Esophagus squamous epithelium (tissue), 5 donors: ENCODE measurements at regions not wholly inside any gene's neighbourhood (a gene's known extent, or its start where the extent isn't known, plus 50 kb on each side); places are given as distances from the start of the nearest gene placed in this dataset.

Source experiments
- DNase-seq: peaks from one replicate; lab custom pipeline; 2025; lab: John Stamatoyannopoulos, UW
- H3K27ac ChIP-seq, 4 donors: fragments of 200-600 bp; sonication (generic); one replicate each; pipeline ENCODE4 v1.5.1; 2016 to 2019; ENCODE audit warnings: mild to moderate bottlenecking in 1 of 4
- H3K27me3 ChIP-seq, 4 donors: fragments of 200-600 bp; sonication (generic); 1 replicate in 3 of 4; 2 replicates in 1 of 4; pipeline versions ENCODE4 v1.5.1 to v1.6.0; 2017 to 2021; ENCODE audit warnings: antibody characterized with exemption in 1 of 4
- H3K36me3 ChIP-seq, 3 donors: fragments of 200-600 bp; sonication (generic); one replicate each; pipeline ENCODE4 v1.5.1; 2016 to 2019
- H3K4me1 ChIP-seq, 3 donors: fragments of 200-600 bp; sonication (generic); one replicate each; pipeline ENCODE4 v1.5.1; 2017 to 2019
- H3K4me3 ChIP-seq, 4 donors: fragments of 200-600 bp; sonication (generic); 1 replicate in 3 of 4; 2 replicates in 1 of 4; pipeline ENCODE4 v1.5.1; 2016 to 2019; ENCODE audit warnings: mild to moderate bottlenecking in 2 of 4, moderate library complexity in 1 of 4
- H3K9me3 ChIP-seq, 3 donors: fragments of 200-600 bp; sonication (generic); one replicate each; pipeline ENCODE4 v1.5.1; 2016 to 2019
- CTCF ChIP-seq, 6 experiments: fragments of 450-650 bp in 4 of 6; fragments of 200-600 bp in 2 of 6; sonication (generic) in 2 of 6; IDR thresholded peaks; one replicate each; pipeline ENCODE4 v1.5.1; 2016 to 2019; ENCODE audit warnings: antibody characterized with exemption in 6 of 6, mild to moderate bottlenecking in 4 of 6, moderate library complexity in 4 of 6
- POLR2A ChIP-seq, 4 donors: fragments of 450-650 bp; IDR thresholded peaks; one replicate each; pipeline ENCODE4 v1.6.1; 2017; ENCODE audit warnings: antibody characterized with exemption in 4 of 4, mild to moderate bottlenecking in 4 of 4, moderate library complexity in 3 of 4
- WGBS, 2 donors: methylation state at CpG; one replicate each; pipeline ENCODE4 v1.1.5; 2018; 5-methylcytosine and 5-hydroxymethylcytosine counted together
- intact Hi-C: fragments of 100-400 bp; cut with DNase I; formaldehyde crosslinking; loops from one replicate; pipeline ENCODE4 v1.15.0; 2022
- donor health status: DM: yes; HTN: yes; CAD: no.

DNA sequence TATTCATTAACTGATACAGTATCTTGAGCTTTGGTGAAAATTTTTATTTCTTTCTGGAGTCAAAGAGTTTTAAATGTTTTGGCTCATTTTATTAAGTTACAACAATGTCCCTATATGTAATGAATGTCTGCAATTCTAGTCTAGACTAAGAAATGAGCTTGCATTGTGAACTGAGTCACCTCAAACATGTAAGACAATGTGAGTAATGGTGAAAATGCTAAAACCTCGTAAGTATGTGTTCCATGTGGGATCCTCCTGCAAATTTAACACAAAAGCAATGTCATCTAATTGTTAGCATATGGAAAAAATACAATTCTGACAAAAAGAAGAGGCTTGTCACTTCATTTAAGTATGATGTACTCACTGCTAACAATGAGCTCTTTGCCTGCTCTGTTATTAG, 480.5 kb upstream of the FSTL5 start:
- no peaks in the 10 kb centered on the region for H3K27me3 ChIP-seq
- no peaks in the 10 kb centered on the region for H3K36me3 ChIP-seq
- 16 to 24% methylated on average over 1 of the region's 1 CpG for WGBS, 2 donors
- H3K4me3 ChIP-seq: no peak overlapping the region
- H3K4me1 ChIP-seq: no peaks in the 10 kb centered on the region
- H3K27ac ChIP-seq: no peak overlapping the region
- intact Hi-C loops: no loop called here
- no peak for DNase-seq
- TF ChIP-seq POLR2A (IDR thresholded peaks at IDR 0.05): no peak
- TF ChIP-seq CTCF (IDR thresholded peaks at IDR 0.05): no peak
- H3K9me3 ChIP-seq: no peaks in the 10 kb centered on the region

DNA sequence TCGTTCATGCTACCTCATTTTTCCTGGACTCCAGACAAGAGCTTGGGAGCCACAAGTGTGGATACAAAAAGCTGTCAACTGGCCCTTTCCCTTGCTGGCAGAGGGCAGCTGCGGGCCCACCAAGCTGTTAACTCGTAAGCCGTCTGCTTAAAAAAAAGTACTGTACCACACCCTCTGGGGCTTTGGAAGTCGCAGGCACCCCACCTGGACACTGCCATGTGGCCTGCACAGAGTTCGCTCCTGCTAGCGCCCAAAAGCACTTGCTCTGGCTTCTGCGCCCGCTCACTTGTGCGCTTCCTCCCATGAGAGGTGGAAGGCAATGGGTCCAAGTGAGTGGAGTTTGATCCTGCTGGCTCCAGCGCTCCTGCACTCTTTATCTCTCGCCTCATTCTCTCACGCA, 476.4 kb upstream of the FSTL5 start:
- Histone ChIP-seq H3K9me3 (no peaks in the 10 kb centered on the region), H3K27me3 (no peaks in the 10 kb centered on the region), H3K36me3 (no peaks in the 10 kb centered on the region), H3K27ac (no peak overlapping the region), H3K4me1 (no peaks in the 10 kb centered on the region), H3K4me3 (no peak overlapping the region)
- intact Hi-C loops: no loop called here
- TF ChIP-seq CTCF (IDR thresholded peaks at IDR 0.05): no peak
- TF ChIP-seq POLR2A (IDR thresholded peaks at IDR 0.05): no peak
- WGBS, 2 donors: 76 to 88% methylated on average over 8 to 13 of the region's 13 CpGs
- DNase-seq: no peak

- no peaks in the 10 kb centered on the region for H3K4me1 ChIP-seq
- intact Hi-C loops: no loop called here
- H3K36me3 ChIP-seq: no peaks in the 10 kb centered on the region
- no peaks in the 10 kb centered on the region for H3K9me3 ChIP-seq
- no peak for DNase-seq
- no peak overlapping the region for H3K27ac ChIP-seq
- 44 to 45% methylated on average over 2 of the region's 2 CpGs for whole genome bisulfite sequencing, 2 donors
- H3K27me3 ChIP-seq: no peaks in the 10 kb centered on the region
- TF ChIP-seq CTCF (IDR thresholded peaks at IDR 0.05) (no peak), POLR2A (IDR thresholded peaks at IDR 0.05) (no peak)
- H3K4me3 ChIP-seq: no peak overlapping the region
These were observed 470.6 kb upstream of the FSTL5 start for GRCh38 chr4:162634390-162634789.

GRCh38 chr4:162622664-162623063, 458.9 kb upstream of the FSTL5 start:
- no peak for TF ChIP-seq CTCF (IDR thresholded peaks at IDR 0.05)
- no peak for TF ChIP-seq POLR2A (IDR thresholded peaks at IDR 0.05)
- Histone ChIP-seq H3K27ac (no peak overlapping the region), H3K4me1 (no peaks in the 10 kb centered on the region), H3K9me3 (no peaks in the 10 kb centered on the region), H3K27me3 (no peaks in the 10 kb centered on the region), H3K4me3 (no peak overlapping the region), H3K36me3 (no peaks in the 10 kb centered on the region)
- 63 to 74% methylated on average over 2 of the region's 2 CpGs for WGBS, 2 donors
- no peak for DNase-seq
- intact Hi-C loops: no loop called here

GRCh38 chr4:162610116-162610515, 446.3 kb upstream of the FSTL5 start:
- TF ChIP-seq CTCF (IDR thresholded peaks at IDR 0.05) (no peak), POLR2A (IDR thresholded peaks at IDR 0.05) (no peak)
- Histone ChIP-seq H3K36me3 (no peaks in the 10 kb centered on the region), H3K27ac (no peak overlapping the region), H3K9me3 (no peaks in the 10 kb centered on the region), H3K27me3 (no peaks in the 10 kb centered on the region), H3K4me1 (no peaks in the 10 kb centered on the region), H3K4me3 (no peak overlapping the region)
- intact Hi-C loops: no loop called here
- no peak for DNase-seq
